Tibial artery (tissue), 4 donors: ENCODE measurements at regions not wholly inside any gene's neighbourhood (a gene's known extent, or its start where the extent isn't known, plus 50 kb on each side); places are given as distances from the start of the nearest gene placed in this dataset.

Source experiments
- DNase-seq, 2 donors: peaks; one replicate each; pipeline ENCODE4 v3.0.0-alpha.2; 2019
- H3K27ac ChIP-seq, 2 donors: fragments of 200-600 bp; sonication (generic) in 1 of 2; 1 replicate in 1 of 2; 2 replicates in 1 of 2; pipeline ENCODE4 v1.5.1; 2018 to 2019; ENCODE audit warnings: mild to moderate bottlenecking in 1 of 2
- H3K27me3 ChIP-seq, 2 donors: fragments of 200-600 bp; sonication (generic) in 1 of 2; one replicate each; pipeline versions ENCODE4 v1.5.1 to v1.6.0; 2016 to 2019
- H3K36me3 ChIP-seq, 3 donors: fragments of 200-600 bp; sonication (generic) in 2 of 3; one replicate each; pipeline ENCODE4 v1.5.1; 2016 to 2019; ENCODE audit warnings: mild to moderate bottlenecking in 2 of 3
- H3K4me1 ChIP-seq, 4 donors: fragments of 200-600 bp; sonication (generic) in 2 of 4; 1 replicate in 3 of 4; 2 replicates in 1 of 4; pipeline ENCODE4 v1.5.1; 2016 to 2019
- H3K4me3 ChIP-seq, 2 donors: fragments of 200-600 bp; sonication (generic) in 1 of 2; 1 replicate in 1 of 2; 2 replicates in 1 of 2; pipeline ENCODE4 v1.5.1; 2018 to 2019; ENCODE audit warnings: mild to moderate bottlenecking in 2 of 2
- H3K9me3 ChIP-seq, 3 donors: fragments of 200-600 bp; sonication (generic) in 1 of 3; one replicate each; pipeline ENCODE4 v1.5.1; 2016 to 2019
- CTCF ChIP-seq, 2 experiments: fragments of 200-600 bp in 1 of 2; fragments of 450-650 bp in 1 of 2; IDR thresholded peaks; one replicate each; pipeline ENCODE4 v1.5.1; 2017 to 2019; ENCODE audit warnings: antibody characterized with exemption in 2 of 2, mild to moderate bottlenecking in 1 of 2, moderate library complexity in 1 of 2
- intact Hi-C: fragments of 100-400 bp; cut with DNase I; formaldehyde crosslinking; loops from one replicate; pipeline ENCODE4 v1.15.0; 2023; ENCODE audit warnings: low total_unique reads

DNA sequence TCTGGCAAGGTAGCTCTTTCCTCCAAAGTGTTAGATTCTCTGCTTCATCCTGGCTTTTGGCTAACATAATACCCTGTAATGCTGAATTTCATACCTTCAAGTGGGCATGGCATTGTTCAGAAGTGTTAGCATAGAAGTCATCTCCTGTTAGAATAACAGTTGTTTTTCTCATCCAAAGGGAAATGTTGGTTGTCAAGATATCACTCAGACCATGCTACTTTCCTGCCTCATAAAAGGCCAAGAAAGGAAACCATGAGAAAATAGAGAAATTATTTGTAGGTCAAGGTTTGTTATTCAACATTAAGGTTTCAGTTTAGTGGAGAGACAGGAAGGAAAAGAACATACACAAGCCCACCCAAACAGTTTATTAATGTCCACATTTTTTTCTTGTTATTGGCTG, 472.5 kb downstream of the ARHGEF28 start:
- Histone ChIP-seq H3K9me3 (peaks cover 0 to 9% (median 7%) of the 10 kb centered on the region in 3 donors), H3K4me3 (no peak overlapping the region), H3K4me1 (peaks cover 0 to 8% (median 0%) of the 10 kb centered on the region in 4 donors), H3K27ac (no peak overlapping the region), H3K27me3 (no peaks in the 10 kb centered on the region), H3K36me3 (no peaks in the 10 kb centered on the region)
- intact Hi-C loops, result no loop called here
- DNase-seq, result no peak
- no peak for TF ChIP-seq CTCF (IDR thresholded peaks at IDR 0.05)

DNA sequence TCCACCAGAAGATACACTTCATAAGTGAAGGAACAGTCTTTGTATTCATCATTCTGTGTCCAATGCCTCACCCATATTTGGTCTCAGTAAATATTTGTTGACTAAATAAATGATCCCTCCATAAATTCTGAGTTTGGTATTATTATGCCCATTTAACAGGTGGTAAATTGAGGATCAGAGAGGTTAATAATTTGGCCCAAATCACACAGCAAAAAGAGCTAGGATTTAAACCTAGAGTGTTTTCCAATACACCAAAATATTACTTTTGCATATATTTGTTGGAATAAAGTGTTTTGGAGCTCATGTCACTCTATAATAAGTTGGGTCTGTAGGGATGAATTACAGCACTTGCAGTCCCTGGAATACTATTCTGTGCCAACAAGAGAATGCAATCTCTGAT, 470.3 kb downstream of the ARHGEF28 start:
- DNase-seq, result no peak
- no peaks in the 10 kb centered on the region for H3K27me3 ChIP-seq
- peaks cover 0 to 9% (median 7%) of the 10 kb centered on the region in 3 donors for H3K9me3 ChIP-seq
- H3K4me1 ChIP-seq, result peaks cover 0 to 8% (median 0%) of the 10 kb centered on the region in 4 donors
- no peak overlapping the region for H3K4me3 ChIP-seq
- no peak for TF ChIP-seq CTCF (IDR thresholded peaks at IDR 0.05)
- H3K27ac ChIP-seq, result no peak overlapping the region
- intact Hi-C loops, result no loop called here
- H3K36me3 ChIP-seq, result no peaks in the 10 kb centered on the region

DNA sequence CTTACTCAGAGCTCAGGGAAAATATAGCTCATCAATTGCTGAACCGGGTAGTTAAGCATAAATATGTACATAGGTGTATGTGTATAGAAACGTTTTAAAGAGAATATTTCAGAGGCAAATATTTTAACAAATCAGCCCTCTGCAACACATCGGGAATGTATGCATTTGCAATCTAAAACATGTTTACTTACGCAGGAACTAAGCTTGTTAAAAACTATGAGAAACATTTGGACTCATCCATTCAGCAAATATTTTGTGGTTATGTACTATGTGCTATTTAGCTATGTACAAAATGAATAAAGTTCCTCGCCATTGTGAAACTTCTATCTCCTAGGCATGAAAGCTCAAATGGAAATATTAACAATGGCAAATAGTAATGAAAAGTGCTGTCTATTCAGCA, 469.9 kb downstream of the ARHGEF28 start:
- intact Hi-C loops, result no loop called here

GRCh38 chr5:74094782-74095108, 468.7 kb downstream of the ARHGEF28 start:
- no peaks in the 10 kb centered on the region for H3K36me3 ChIP-seq
- no peak for TF ChIP-seq CTCF (IDR thresholded peaks at IDR 0.05)
- no peak overlapping the region for H3K4me3 ChIP-seq
- no peaks in the 10 kb centered on the region for H3K27me3 ChIP-seq
- intact Hi-C loops, result no loop called here
- H3K4me1 ChIP-seq, result peaks cover 0 to 8% (median 0%) of the 10 kb centered on the region in 4 donors
- peaks cover 0 to 8% (median 6%) of the 10 kb centered on the region in 3 donors for H3K9me3 ChIP-seq
- H3K27ac ChIP-seq, result no peak overlapping the region
- DNase-seq, result no peak

More for the DNA sequence above, 469.9 kb downstream of the ARHGEF28 start:
- TF ChIP-seq CTCF (IDR thresholded peaks at IDR 0.05), result no peak
- Histone ChIP-seq H3K36me3 (no peaks in the 10 kb centered on the region), H3K4me3 (no peak overlapping the region), H3K4me1 (peaks cover 0 to 8% (median 0%) of the 10 kb centered on the region in 4 donors), H3K9me3 (peaks cover 0 to 9% (median 7%) of the 10 kb centered on the region in 3 donors), H3K27me3 (no peaks in the 10 kb centered on the region), H3K27ac (no peak overlapping the region)
- no peak for DNase-seq

GRCh38 chr5:74094096-74094781, 468.2 kb downstream of the ARHGEF28 start:
- no peak for TF ChIP-seq CTCF (IDR thresholded peaks at IDR 0.05)
- peaks cover 0 to 8% (median 0%) of the 10 kb centered on the region in 4 donors for H3K4me1 ChIP-seq
- no peak overlapping the region for H3K4me3 ChIP-seq
- H3K27ac ChIP-seq, result no peak overlapping the region
- DNase-seq, result no peak
- H3K36me3 ChIP-seq, result no peaks in the 10 kb centered on the region
- intact Hi-C loops, result no loop called here
- no peaks in the 10 kb centered on the region for H3K27me3 ChIP-seq
- H3K9me3 ChIP-seq, result peaks cover 0 to 3% (median under 1%) of the 10 kb centered on the region in 3 donors
